RKO (cell line): ENCODE measurements at regions not wholly inside any gene's neighbourhood (a gene's known extent, or its start where the extent isn't known, plus 50 kb on each side); places are given as distances from the start of the nearest gene placed in this dataset.

Experiments used
- DNase-seq: peaks from one replicate; pipeline ENCODE4 v3.0.0-alpha.2; 2016; ENCODE audit warnings: low spot score

DNA sequence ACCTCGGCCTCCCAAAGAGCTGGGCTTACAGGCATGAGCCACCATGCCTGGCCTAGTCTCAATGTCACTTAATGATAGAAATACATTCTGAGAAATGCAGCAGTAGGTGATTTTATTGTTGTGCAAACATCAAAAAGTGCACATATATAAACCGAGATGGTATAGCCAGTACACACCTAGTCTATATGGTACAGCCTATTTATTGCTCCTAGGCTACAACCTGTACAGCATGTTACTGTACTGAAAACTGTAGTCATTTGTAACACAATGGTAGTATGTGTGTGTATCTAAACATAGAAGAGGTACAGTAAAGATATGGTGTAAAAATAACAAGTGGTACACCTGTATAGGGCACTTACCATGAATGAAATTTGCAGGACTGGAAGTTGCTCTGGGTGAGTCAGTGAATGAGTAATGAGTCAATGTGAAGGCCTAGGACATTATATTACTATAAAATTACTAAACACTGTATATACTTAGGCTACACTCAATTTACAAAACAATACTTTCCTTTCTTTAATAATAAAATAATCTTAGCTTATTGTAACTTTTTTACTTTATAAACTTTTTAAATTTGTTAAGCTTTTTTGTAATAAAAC is 166.7 kb upstream of the SYT1 start:
- DNase-seq: peak; percentile 53

DNA sequence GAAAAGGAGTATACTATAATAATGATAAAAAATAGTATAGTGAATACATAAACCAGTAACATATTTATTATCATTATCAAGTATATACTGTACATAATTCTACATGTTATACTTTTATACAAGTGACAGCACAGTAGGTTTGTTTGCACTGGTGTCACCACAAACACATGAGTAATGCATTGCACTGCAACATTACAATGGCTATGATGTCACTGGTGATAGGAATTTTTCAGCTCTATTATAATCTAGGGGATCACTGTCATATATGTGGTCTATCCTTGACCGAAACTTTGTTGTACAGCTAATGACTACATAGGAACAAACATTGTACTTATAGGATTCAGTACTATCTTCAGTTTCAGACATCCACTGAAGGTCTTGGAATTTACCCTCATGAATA is 165.8 kb upstream of the SYT1 start:
- DNase-seq: peak; percentile 41

DNA sequence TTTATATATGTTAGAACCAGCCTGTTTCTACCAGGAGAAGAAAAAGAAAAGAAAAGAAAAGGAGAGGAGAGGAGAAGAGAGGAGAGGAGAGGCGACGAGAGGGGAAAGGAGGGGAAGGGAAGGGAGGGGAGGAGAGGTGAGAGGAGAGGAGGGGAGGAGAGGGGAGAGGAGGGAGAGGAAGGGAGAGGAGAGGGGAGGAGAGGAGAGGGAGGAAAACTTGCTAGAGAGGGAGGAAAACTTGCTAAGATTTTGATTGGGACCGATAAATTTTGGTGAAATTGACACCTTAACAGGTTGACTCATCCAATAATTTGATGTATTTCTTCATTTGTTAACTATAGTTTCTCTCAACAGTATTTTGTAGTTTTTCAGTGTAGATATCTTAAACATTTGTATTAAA is 164.0 kb upstream of the SYT1 start:
- no peak for DNase-seq

DNA sequence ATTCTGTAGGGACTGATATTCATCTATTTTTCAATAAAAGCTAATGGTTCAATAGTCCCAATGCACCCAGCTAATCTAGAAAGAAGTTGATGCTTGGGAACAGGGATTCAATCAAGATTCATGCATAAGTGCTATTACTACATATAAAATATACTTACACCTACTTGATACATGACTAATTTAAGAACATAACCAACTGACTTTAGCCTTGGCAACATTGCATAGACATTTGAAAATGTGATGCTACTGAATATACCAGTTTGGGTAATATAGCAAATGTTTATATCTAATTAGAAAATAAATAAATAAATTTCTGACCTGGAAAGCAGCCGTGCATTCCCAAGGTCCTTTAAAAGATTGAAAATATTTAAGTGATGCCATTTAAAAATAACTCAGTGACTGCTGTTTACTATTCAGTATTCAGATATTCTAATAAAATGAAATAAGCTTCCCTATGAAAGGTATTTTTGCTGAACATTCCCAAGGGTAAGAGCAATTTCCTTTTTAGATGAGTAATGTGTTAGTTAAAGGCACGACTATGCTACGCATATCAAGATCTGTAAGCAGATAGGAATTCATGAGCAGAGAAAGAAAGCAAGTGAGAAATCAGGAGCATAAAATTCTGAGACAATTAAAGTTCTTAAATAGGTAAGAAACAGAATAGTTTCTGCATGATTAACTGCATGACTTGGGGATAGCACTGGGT is 160.6 kb upstream of the SYT1 start:
- peak; percentile 95 for DNase-seq

DNA sequence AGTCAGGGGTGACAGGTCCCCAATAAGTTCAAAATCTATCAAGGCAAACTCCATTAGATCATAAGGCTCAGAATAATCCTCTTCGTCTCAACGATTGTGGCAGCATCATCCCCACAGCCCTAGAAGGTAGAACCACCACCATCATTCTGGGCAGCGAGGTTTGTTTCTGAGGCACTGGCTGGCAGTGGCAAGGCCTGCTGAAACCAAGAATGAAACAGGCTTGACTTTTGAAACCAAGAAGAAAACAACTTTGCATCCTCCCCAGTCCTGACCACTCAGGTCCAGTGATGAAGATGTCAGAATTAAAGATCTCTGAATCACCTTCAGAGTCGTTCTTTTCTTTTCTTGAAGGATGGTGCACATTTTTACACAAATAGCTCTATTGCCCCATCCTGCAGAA is 152.6 kb upstream of the SYT1 start:
- no peak for DNase-seq

DNA sequence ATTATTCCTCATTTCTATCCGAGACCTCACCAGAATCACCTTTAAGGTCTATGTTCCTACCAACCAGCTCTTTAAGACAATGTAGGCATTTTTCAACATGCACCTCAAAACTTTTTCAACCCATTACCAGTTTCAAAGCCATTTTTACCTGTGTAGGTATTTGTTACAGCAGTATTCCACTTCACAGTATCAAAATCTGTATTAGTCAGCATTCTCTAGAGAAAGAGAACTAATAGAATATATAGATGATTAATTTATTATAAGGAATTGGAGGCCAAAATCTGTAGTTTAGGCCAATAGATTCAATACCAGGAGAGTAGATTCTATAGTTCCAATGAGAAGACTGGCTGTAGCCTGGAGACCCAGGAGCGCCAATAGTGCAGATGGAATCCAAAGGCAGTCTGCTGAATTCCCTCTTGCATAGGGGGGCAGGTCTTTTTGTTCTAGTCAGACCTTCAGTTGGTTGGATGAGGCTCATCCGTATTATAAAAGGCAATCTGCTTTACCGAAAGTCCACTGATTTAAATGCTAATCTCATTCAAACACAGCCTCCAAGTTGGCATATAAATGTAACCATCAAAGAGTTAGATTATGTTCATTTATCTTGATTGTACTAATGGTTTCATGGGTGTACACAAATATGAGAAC is 151.6 kb upstream of the SYT1 start:
- DNase-seq: no peak

DNA sequence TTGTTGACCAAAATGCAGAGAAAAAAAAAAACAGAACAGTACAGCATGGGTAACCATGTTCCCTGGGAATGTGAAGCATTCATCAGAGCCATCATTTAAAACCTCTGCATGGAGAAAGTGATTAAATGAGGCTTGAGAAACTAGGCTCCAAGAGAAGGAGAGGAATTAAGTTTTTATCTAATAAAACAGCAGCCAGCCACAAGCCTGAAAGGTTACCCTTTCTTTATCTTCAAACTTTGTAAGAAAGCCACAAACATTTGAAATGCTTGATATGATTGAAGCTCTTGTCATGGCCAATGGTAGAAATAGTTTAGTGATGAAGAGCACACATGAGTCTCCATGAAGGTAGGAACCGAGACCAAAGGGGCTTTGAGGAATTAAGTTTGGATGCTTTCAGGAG is 144.9 kb upstream of the SYT1 start:
- DNase-seq: no peak

DNA sequence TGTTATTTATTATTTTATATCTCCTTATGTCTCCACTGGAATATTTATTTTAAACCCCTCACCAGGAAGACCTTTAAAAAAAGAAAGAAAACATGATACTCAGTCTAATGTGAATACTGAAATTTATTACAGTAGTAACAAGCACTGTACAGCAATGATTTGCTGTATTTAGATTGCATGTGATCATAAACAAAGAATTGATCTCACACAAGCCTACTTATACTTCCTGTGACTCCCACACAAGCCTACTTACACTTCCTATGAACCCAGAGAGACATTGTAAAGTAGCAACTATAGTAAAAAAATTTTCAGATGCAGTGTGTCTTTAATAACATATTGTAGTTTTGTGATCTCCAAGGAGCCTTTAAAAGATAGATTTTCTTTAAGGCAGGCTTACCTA is 142.7 kb upstream of the SYT1 start:
- no peak for DNase-seq

DNA sequence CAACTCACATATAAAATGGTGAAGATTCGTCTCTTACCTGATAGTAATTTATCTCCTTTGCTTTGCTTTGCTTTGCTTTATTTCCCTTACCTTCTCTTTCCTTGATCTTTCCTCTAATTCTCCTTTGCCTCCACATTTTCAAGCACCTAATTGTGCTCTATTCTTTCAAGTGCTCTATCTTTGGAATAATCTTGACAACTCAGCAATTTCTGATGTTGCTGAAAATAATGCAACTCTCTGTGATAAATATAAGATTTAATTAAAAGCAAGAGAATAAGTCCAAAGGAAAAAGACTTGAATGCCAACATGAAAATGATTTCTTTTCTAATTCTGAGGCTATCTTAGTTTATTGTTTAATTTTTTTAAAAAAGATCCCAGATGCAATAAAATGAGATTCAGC is 139.5 kb upstream of the SYT1 start:
- no peak for DNase-seq

DNA sequence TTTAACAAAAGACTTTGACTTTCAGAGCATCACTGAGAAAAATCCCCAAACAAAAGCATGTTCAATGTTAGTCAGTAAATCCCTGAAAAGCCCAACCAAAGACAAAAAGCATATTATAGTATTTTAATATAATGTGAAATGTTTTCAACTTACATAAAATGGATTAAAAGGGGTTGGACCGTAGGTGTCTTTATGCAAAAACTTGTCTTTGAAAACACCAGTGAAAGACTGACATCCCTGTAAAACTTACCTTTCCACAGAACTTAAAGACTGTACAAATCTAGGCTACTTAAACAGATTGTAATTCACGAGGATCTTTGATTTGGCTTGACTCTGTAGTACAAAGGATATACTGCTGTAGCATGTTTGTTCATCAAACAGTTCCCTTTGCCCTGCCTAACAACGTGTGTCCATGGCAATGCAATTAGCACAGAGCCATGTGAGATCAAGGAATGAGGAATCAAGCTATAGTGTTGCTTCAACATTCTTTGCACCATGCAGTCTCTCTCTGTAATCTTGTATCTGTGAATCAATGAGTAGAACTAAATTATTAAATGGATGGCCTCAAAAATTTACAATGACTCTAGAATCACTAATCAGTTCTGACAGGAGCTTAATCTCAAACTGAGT is 138.5 kb upstream of the SYT1 start:
- DNase-seq: no peak

DNA sequence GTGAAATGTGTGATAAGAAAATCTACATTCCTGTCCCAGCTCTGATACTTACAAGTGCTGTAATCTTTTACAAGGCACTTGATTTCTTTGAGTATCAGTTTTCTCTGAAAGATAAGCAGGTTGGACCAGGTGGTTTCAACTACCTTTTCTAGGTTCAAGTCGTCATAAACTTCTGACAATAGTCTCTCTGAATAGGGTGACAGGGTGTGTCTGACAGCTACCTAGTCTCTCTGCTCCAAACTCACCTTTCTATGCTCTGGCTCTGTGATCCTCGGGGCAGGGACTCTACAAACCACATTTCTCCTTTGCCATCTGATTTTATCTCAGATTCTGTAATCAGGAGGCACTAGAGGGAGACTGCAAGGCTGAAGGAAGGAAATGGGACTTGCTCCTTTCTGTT is 137.7 kb upstream of the SYT1 start:
- DNase-seq: no peak

DNA sequence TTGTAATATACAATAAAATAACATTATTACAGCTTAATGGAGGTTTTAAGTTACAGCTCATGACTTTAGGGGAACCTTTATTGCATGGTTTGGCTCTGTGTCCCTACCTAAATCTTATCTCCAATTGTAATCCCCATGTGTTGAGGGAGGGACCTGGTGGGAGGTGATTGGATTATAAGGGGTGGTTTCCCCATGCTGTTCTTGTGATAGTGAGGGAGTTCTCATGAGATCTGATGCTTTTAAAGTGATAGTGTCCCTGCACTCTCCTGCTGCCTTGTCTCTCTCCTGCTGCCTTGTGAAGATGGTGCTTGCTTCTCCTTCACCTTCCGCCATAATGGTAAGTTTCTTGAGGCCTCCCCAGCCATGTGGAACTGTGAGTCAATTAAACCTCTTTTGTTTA is 132.1 kb upstream of the SYT1 start:
- DNase-seq: no peak

DNA sequence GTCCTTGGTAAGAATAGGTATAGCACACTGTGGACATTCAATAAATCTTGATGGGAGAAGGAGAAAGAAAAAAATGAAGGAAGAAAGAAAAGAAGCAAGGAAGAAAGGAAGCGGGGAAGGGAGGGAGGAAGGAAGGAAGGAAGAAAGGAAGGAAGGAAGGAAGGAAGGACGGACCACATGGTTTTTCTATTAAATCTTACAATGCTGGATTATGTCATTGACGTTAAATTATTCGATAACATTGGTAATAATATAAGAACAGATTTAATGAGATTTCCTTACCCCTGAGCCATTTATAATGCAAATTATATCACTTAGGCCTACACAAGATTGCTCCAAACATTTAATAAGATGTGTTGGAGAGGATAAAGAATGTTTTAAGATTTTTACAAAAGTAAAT is 124.9 kb upstream of the SYT1 start:
- DNase-seq: no peak

DNA sequence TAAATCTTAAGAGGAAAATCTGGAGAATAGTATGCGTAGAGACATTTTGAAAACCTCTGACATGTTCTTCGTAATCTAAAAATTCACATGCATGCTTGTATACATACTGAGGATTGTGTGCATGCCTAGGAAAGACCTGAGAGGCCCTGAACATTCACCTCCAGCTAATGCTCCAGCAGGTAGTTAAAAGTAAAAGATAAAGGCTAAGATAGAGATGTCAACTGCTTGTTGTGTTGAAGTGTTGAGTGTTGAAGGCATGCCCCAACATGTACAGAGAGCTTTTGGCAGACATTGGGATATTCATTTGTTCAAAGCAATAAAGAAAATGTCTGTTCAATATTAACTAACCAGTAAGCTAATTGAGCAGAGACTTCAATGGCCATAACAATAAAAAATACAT is 118.6 kb upstream of the SYT1 start:
- no peak for DNase-seq

DNA sequence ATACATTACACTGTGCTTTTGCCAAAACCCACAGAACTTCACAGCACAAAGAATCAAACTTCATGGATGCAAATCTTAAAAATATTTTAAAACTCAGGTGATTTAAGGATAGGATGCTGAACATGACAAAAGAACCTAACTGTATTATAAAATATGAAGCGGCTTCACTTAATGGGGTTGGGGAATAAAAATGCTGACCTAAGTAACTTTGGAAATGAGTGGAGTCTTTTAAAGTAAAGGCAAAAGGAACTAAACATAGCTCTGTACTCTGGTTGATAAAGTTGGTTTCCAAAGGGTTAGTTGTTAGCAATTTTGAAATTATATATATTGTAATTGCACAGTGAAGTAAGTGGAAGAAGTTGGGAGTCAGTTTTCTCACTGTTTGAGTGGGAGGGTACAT is 111.5 kb upstream of the SYT1 start:
- no peak for DNase-seq

DNA sequence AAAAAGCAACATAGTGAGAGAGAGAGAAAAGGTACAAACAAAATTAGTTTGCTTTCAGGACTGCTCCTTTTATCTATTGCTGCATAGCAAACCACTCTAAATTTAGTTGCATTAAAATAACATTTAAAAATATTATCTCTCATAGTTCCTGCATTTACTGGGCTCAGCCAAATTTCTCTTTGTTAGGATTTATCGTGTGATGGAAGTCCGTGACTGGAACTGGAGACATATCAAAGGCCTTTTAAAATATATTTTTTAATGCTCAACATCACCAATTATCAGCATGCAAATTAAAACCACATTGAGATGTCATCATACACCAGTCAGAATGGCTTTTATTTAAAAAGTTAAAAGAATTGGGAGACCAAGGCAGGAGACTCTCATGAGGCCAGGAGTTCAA is 107.6 kb upstream of the SYT1 start:
- no peak for DNase-seq

DNA sequence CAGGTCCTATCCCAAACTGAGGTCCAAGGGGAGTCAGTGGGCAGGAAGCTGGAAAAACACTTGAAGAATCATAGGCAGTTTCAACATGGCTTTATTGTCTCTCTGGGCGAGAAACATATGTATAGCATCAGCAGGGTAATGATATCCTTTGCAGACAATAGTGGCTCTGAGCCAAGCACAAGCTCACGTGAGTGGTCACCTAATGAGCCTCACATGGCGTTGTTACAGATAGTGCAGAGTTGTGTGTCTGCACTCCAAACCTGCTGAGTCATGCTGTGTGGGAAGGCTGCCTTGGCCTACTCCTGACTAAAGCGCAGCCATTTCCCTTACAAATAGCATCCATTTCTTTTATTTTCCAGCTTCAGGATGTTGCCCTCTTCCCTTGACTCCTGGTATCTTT is 105.2 kb upstream of the SYT1 start:
- DNase-seq: peak; percentile 38

DNA sequence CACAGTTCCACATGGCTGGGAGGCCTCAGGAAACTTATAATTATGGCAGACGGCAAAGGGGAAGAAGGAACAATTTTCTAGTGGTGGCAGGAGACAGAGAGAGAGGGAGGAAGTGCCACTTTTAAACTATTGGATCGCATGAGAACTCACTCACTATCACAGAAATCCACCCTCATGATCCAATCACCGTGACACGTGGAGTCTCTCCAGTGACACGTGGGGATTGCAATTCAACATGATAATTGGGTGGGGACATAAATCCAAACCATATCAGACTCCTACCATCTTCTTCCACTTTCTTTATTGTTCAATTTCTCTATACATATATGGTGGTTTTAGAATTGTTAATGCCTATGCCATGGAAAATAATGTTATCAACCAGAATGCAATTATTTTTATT is 103.7 kb upstream of the SYT1 start:
- DNase-seq: no peak

DNA sequence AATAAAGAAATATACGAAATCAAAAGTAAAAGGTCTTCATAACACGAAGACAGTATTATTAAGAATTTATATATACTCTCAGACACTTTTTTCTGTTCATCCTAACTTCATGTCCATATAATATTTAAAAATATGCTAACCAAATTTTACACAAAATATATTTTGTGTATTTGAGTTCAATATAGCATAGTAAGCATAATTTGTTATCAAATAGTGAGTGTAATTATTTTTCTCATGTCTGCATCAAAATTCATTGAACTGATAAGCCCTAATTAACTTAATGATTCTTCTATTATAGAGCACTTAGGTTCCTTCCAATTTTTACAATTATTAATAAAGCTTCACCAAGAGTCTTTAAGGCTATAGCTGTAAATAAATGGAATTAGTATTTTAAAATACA is 99.7 kb upstream of the SYT1 start:
- no peak for DNase-seq

DNA sequence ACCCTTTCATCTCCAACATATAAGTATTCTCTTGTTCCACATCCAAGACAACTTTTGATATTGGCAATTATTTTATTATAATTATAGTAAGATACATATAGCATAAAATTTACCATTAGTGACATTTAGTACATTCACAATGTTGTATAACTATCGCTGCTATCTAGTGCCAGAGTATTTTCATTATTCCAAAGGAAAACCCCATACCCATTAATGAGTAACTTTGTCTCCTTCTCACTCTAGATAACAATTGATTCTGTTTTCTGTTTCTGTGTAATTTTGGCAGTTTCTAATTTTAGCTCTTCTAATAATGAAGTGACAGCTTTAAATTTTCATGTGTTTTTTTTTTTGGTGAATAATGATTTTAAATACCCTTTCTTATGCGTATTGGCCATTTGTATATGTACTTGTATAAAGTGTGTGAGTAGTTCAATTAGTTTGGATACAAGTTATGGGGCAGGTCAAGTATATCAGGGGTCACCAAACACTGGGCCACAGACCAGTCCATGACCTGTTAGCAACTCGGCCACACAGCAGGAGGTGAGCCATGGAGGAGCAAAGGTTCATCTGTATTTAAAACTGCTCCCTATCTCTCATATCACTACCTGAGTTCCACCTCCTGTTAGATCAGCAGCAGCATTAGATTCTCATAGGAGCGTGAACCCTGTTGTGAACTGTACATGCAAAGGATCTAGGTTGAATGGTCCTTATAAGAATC is 97.2 kb upstream of the SYT1 start:
- DNase-seq: no peak

DNA sequence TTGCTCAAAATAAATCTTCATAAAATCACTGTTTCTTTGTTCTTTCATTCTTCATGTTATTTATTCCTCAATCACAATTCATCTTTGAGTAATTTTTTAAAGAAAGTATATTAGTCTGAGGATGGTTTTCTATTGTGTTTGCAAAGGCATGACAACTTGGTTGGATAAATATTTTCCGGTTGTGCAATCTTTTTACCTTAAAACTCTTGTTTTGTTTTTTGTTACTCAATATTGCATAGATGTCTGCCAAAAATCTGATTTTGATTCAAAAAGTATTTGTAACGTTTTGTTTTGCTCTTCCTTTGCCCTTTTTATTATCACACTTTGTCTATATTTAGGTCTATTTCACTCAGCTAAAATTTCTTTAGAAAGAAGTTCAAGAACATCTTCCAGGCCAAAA is 86.2 kb upstream of the SYT1 start:
- no peak for DNase-seq

DNA sequence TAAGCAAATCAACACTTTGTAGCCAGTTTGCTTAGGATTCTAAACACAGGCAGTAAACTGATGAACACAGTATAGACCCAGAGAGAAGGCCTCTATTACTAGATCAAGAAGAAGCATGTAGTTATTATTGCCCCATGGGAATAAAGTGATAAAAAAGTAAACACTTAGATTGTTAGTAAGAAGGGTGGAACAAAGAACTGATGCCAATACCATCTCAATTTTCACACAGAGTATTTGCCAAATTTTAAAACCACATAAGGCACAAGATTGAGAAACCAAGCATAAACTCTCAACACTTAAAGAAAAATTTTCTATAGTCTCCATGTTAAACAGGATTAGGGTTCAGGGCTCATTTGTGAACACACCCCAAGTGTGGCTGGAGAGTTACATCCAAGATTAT is 77.0 kb upstream of the SYT1 start:
- DNase-seq: no peak

DNA sequence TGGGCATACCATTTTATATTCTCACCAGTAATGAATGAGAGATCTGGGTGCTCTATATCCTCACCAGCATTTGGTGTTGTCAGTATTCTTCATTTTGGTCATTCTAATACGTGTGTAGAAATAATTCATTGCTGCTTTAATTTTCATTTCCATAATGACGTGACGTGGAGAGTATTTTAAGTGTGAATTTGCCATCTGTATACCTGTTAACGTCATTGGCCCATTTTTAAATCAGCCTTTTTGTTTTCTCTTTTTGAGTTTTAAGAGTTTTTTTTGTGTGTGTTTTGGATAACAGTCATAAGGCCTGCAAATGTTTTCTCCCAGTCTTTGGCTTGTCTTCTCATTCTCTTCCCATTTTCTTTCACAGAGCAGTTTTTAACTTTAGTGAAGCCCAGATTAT is 74.4 kb upstream of the SYT1 start:
- DNase-seq: no peak
